A673 (cell line): ENCODE measurements at regions not wholly inside any gene's neighbourhood (a gene's known extent, or its start where the extent isn't known, plus 50 kb on each side); places are given as distances from the start of the nearest gene placed in this dataset.

Experiments
- EZH2 ChIP-seq: fragments of 200-600 bp; sonication (generic); IDR thresholded peaks from 2 replicates; pipeline ENCODE4 v1.6.1; 2017; ENCODE audit warnings: borderline replicate concordance, low read depth, mild to moderate bottlenecking, mixed read lengths, antibody characterized with exemption, low read length; ENCODE audit not compliant: poor library complexity, severe bottlenecking
- TF ChIP-seq, protein P1 (sequence below): fragments of 300-800, 200-600 bp; sonication (generic); conservative IDR thresholded peaks from 2 replicates; pipeline ENCODE4 v1.5.1; 2017; ENCODE audit warnings: low read depth, mild to moderate bottlenecking, antibody characterized with exemption, low read length, moderate library complexity, mixed read lengths

DNA sequence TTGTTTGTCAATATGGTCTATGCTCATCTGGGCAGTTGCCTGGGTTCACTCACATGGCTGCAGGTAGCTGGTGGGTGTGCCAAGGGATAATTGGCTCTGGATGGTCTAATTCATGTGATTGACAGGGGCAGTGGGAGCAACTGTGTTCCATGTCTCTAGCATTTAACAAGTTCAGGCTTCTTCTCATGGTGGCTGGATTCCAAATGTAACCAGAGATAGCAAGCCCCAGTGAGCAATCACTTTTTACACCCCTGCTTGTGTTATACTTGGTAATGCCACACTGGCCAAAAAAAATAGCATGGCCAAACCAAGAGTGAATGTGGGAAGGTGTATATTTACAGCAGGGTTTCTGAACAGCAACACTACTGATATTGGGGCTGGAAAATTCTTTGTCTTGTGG is 89.6 kb upstream of the TNFSF11 start:
- TF ChIP-seq EZH2, result no peak
- TF ChIP-seq, protein P1, sequence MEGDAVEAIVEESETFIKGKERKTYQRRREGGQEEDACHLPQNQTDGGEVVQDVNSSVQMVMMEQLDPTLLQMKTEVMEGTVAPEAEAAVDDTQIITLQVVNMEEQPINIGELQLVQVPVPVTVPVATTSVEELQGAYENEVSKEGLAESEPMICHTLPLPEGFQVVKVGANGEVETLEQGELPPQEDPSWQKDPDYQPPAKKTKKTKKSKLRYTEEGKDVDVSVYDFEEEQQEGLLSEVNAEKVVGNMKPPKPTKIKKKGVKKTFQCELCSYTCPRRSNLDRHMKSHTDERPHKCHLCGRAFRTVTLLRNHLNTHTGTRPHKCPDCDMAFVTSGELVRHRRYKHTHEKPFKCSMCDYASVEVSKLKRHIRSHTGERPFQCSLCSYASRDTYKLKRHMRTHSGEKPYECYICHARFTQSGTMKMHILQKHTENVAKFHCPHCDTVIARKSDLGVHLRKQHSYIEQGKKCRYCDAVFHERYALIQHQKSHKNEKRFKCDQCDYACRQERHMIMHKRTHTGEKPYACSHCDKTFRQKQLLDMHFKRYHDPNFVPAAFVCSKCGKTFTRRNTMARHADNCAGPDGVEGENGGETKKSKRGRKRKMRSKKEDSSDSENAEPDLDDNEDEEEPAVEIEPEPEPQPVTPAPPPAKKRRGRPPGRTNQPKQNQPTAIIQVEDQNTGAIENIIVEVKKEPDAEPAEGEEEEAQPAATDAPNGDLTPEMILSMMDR, result no peak
